ENCODE measurements at regions not wholly inside any gene's neighbourhood (a gene's known extent, or its start where the extent isn't known, plus 50 kb on each side); places are given as distances from the start of the nearest gene placed in this dataset.

DNA sequence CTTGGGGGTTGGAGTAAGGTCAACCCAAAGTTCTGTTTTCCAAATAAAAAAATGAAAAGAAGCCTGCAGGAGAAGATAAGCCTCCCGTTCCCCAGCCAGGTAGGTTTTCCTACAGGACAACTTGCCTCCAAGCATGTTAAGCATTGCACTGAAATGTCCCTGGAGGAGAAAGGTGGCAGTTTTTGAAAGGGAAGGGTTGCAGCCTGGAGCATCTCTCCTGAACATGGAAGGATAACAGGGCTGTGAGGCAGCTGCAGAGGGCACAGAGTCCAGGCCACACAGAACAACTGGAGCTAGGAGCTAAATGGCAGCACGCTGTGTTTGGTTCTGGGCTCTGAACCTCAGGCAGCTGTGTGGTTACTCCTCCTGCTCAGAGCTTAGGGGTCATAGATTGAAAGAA, 452.9 kb downstream of the TCERG1L start:
- peaks cover 0 to 7% (median 0%) of the 10 kb centered on the region in 7 donors for H3K27me3 ChIP-seq
- no peak for TF ChIP-seq CTCF (IDR thresholded peaks at IDR 0.05)
- WGBS, 2 donors, result 50 to 65% methylated on average over 2 of the region's 2 CpGs
- H3K4me1 ChIP-seq, result no peaks in the 10 kb centered on the region
- H3K27ac ChIP-seq, result no peak overlapping the region
- no peak overlapping the region for H3K4me3 ChIP-seq
- H3K36me3 ChIP-seq, result no peaks in the 10 kb centered on the region
- H3K9me3 ChIP-seq, result peaks cover 0 to 25% (median 19%) of the 10 kb centered on the region in 11 donors
- ATAC-seq, result no peak
- no peak for DNase-seq
- intact Hi-C loops (cut with DNase I), result no loop called here

DNA sequence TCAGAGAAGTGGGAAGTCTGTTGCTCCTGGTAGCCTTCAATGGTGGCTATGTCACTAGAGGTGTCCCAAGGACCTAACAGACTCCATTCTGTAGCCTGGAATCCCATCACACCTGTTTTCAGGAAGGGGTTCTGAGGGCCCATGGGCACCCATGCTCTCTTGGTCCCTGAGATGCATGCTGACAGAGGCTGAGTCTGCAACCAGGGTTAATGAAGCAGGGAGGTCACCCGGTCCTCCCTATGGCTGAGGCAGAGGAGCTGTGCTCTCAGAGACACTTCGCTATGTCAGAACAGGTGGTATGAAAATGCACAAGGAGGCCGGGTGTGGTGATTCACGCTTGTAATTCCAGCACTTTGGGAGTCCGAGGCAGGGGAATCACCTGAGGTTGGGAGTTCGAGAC, 452.1 kb downstream of the TCERG1L start:
- no peak overlapping the region for H3K27ac ChIP-seq
- ATAC-seq, result no peak
- no peak overlapping the region for H3K4me3 ChIP-seq
- DNase-seq, result no peak
- intact Hi-C loops (cut with DNase I), result no loop called here
- TF ChIP-seq CTCF (IDR thresholded peaks at IDR 0.05), result no peak
- H3K36me3 ChIP-seq, result no peaks in the 10 kb centered on the region
- peaks cover 0 to 7% (median 0%) of the 10 kb centered on the region in 7 donors for H3K27me3 ChIP-seq
- H3K9me3 ChIP-seq, result peaks cover 0 to 17% (median 12%) of the 10 kb centered on the region in 11 donors
- H3K4me1 ChIP-seq, result no peaks in the 10 kb centered on the region
- 82 to 83% methylated on average over 6 of the region's 6 CpGs for WGBS, 2 donors

DNA sequence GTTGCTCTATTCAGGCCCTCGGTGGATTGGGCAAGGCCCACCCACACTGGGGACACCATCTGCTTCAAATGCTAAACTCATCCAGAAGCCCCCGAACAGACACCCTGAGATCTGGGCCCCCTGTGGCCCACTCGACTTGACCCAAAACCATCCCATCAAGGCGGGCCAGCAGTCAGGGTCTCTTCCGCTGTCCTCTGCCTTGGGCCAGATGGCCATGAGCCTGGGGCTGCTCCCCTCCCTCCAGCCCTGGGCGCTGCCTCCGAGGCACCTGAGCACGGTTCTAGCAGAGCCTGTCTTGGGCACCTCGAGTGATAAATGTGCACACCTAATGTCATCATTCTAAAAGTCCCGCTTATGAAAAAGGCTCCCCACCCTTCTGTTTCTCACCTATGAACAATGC, 449.4 kb downstream of the TCERG1L start:
- DNase-seq, result no peak
- H3K9me3 ChIP-seq, result no peaks in the 10 kb centered on the region
- H3K4me1 ChIP-seq, result no peaks in the 10 kb centered on the region

GRCh38 chr10:130862626-130863025, 448.9 kb downstream of the TCERG1L start:
- 73 to 74% methylated on average over 8 of the region's 8 CpGs for WGBS, 2 donors
- intact Hi-C loops (cut with DNase I), result no loop called here
- Histone ChIP-seq H3K27ac (no peak overlapping the region), H3K4me3 (no peak overlapping the region), H3K9me3 (no peaks in the 10 kb centered on the region), H3K27me3 (peaks cover 0 to 12% (median 4%) of the 10 kb centered on the region in 7 donors), H3K36me3 (no peaks in the 10 kb centered on the region), H3K4me1 (no peaks in the 10 kb centered on the region)
- DNase-seq (no peak), ATAC-seq (no peak)
- TF ChIP-seq CTCF (IDR thresholded peaks at IDR 0.05), result no peak

More for the DNA sequence above, 449.4 kb downstream of the TCERG1L start:
- Histone ChIP-seq H3K27me3 (peaks cover 0 to 9% (median 2%) of the 10 kb centered on the region in 7 donors), H3K4me3 (no peak overlapping the region), H3K27ac (no peak overlapping the region), H3K36me3 (no peaks in the 10 kb centered on the region)
- TF ChIP-seq CTCF (IDR thresholded peaks at IDR 0.05), result no peak
- intact Hi-C loops (cut with DNase I), result no loop called here
- 88 to 90% methylated on average over 10 of the region's 10 CpGs for WGBS, 2 donors
- ATAC-seq, result no peak
